ENCODE measurements at regions not wholly inside any gene's neighbourhood (a gene's known extent, or its start where the extent isn't known, plus 50 kb on each side); places are given as distances from the start of the nearest gene placed in this dataset.

DNA sequence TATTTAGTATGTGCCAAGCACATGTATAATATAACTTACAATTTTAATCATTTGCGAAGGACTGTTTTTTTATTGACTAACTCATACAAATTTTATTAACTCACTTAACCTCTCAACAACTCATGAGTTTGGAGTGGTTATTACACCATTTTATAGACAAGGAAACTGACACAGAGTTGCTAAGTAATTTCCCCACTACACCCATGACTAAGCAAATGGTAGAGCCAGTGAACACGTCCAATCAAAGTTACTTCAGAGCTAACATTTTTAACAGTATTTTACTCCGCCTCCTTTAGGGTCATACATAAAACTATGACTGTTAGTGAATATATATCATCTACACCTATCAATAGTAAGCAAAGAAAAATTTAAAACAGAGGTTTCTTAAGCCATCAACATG is 556.7 kb upstream of the FSIP2 start:
- TF ChIP-seq, protein P1, sequence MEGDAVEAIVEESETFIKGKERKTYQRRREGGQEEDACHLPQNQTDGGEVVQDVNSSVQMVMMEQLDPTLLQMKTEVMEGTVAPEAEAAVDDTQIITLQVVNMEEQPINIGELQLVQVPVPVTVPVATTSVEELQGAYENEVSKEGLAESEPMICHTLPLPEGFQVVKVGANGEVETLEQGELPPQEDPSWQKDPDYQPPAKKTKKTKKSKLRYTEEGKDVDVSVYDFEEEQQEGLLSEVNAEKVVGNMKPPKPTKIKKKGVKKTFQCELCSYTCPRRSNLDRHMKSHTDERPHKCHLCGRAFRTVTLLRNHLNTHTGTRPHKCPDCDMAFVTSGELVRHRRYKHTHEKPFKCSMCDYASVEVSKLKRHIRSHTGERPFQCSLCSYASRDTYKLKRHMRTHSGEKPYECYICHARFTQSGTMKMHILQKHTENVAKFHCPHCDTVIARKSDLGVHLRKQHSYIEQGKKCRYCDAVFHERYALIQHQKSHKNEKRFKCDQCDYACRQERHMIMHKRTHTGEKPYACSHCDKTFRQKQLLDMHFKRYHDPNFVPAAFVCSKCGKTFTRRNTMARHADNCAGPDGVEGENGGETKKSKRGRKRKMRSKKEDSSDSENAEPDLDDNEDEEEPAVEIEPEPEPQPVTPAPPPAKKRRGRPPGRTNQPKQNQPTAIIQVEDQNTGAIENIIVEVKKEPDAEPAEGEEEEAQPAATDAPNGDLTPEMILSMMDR (IDR thresholded peaks at IDR 0.05), result no peak
- no peak for TF ChIP-seq ZFX (IDR thresholded peaks at IDR 0.05; ENCODE audit: borderline replicate concordance)

Measured in 22Rv1 (cell line).